Glutamatergic neuron (in vitro differentiated cells): ENCODE measurements at regions not wholly inside any gene's neighbourhood (a gene's known extent, or its start where the extent isn't known, plus 50 kb on each side); places are given as distances from the start of the nearest gene placed in this dataset.

Source experiments
- DNase-seq: peaks from one replicate; pipeline ENCODE4 v3.0.0; 2022
- H3K27ac Mint-ChIP-seq: one replicate; pipeline ENCODE4 v1.8.0; 2020; ENCODE audit warnings: mild to moderate bottlenecking, mixed read lengths, inconsistent platforms; ENCODE audit not compliant: unreplicated experiment
- H3K27me3 Mint-ChIP-seq: one replicate; pipeline ENCODE4 v1.8.0; 2020; ENCODE audit warnings: mild to moderate bottlenecking, moderate library complexity, mixed read lengths, inconsistent platforms; ENCODE audit not compliant: unreplicated experiment
- H3K36me3 Mint-ChIP-seq: one replicate; pipeline ENCODE4 v1.8.0; 2020; ENCODE audit warnings: mild to moderate bottlenecking, mixed read lengths, inconsistent platforms; ENCODE audit not compliant: unreplicated experiment
- H3K4me1 Mint-ChIP-seq: one replicate; pipeline ENCODE4 v1.8.0; 2020; ENCODE audit warnings: mild to moderate bottlenecking, low read depth, mixed read lengths, inconsistent platforms; ENCODE audit not compliant: unreplicated experiment
- H3K4me3 Mint-ChIP-seq: one replicate; pipeline ENCODE4 v1.8.0; 2020; ENCODE audit warnings: mild to moderate bottlenecking, mixed read lengths, inconsistent platforms; ENCODE audit not compliant: unreplicated experiment
- H3K9me3 Mint-ChIP-seq: one replicate; pipeline ENCODE4 v1.8.0; 2020; ENCODE audit warnings: mild to moderate bottlenecking, moderate library complexity, mixed read lengths, inconsistent platforms; ENCODE audit not compliant: unreplicated experiment
- TF ChIP-seq, protein P1 (sequence below): fragments of 200-600 bp; sonication (generic); IDR thresholded peaks from one replicate; pipeline ENCODE4 v1.5.0; 2021; ENCODE audit not compliant: partially characterized antibody, unreplicated experiment

GRCh38 chr1:17994046-17994445 is 113.6 kb upstream of the IGSF21 start:
- peaks cover 4% of the 10 kb centered on the region for H3K27me3 Mint-ChIP-seq
- H3K4me3 Mint-ChIP-seq: no peak overlapping the region

DNA sequence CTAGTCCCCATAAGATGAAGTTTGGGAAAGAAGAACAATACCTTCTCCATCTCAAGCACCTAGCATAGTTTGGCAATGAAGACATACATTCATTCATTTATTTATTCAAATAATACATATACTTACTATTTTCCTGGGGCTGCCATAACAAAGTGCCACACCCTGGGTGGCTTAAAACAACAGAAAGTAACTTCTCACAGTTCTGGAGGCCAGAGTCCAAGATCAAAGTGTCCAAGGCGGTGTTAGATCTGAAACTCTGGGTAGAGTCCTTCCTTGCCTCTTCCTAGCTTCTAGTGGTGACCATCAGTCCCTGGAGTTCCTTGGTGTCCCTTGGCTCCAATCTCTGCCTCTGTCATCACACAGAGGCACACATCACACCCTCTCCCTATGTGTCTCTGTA is 112.1 kb upstream of the IGSF21 start:
- Mint-ChIP-seq H3K4me3 (no peak overlapping the region), H3K9me3 (peaks cover 1% of the 10 kb centered on the region)

More at GRCh38 chr1:17994046-17994445, 113.6 kb upstream of the IGSF21 start:
- Mint-ChIP-seq H3K36me3 (peaks cover 5% of the 10 kb centered on the region), H3K9me3 (no peaks in the 10 kb centered on the region), H3K4me1 (no peaks in the 10 kb centered on the region), H3K27ac (no peak overlapping the region)
- TF ChIP-seq, protein P1, sequence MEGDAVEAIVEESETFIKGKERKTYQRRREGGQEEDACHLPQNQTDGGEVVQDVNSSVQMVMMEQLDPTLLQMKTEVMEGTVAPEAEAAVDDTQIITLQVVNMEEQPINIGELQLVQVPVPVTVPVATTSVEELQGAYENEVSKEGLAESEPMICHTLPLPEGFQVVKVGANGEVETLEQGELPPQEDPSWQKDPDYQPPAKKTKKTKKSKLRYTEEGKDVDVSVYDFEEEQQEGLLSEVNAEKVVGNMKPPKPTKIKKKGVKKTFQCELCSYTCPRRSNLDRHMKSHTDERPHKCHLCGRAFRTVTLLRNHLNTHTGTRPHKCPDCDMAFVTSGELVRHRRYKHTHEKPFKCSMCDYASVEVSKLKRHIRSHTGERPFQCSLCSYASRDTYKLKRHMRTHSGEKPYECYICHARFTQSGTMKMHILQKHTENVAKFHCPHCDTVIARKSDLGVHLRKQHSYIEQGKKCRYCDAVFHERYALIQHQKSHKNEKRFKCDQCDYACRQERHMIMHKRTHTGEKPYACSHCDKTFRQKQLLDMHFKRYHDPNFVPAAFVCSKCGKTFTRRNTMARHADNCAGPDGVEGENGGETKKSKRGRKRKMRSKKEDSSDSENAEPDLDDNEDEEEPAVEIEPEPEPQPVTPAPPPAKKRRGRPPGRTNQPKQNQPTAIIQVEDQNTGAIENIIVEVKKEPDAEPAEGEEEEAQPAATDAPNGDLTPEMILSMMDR: no peak
- no peak for DNase-seq

GRCh38 chr1:17998889-17999288 is 108.7 kb upstream of the IGSF21 start:
- Mint-ChIP-seq H3K9me3 (peaks cover 1% of the 10 kb centered on the region), H3K27ac (no peak overlapping the region), H3K4me1 (no peaks in the 10 kb centered on the region), H3K27me3 (peaks cover 6% of the 10 kb centered on the region), H3K36me3 (peaks cover 5% of the 10 kb centered on the region), H3K4me3 (no peak overlapping the region)
- TF ChIP-seq, protein P1: no peak
- no peak for DNase-seq

More for the DNA sequence above, 112.1 kb upstream of the IGSF21 start:
- Mint-ChIP-seq H3K27me3 (peaks cover 4% of the 10 kb centered on the region), H3K36me3 (peaks cover 5% of the 10 kb centered on the region), H3K27ac (no peak overlapping the region), H3K4me1 (no peaks in the 10 kb centered on the region)
- TF ChIP-seq, protein P1: no peak
- no peak for DNase-seq

DNA sequence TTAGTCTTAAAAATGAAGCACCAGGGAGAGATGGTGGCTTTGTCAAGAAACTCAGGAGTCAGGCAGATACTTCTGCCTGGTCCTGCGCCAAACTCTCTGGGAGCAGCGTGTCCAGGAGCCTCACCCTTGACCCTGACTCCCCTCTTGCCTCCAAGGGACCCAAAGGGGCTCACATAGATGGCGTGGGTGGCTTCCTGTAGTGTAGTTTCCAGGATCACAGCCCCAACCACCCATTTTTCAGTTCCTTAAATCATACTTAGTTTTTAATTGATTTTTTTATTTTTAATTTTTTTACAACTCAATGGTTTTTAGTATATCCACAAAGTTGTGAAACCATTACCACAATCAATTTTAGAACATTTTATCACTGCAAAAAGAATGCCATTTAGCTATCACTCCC is 107.7 kb upstream of the IGSF21 start:
- no peak overlapping the region for H3K27ac Mint-ChIP-seq
- TF ChIP-seq, protein P1: no peak
- no peak overlapping the region for H3K4me3 Mint-ChIP-seq
- H3K4me1 Mint-ChIP-seq: no peaks in the 10 kb centered on the region
- no peak for DNase-seq
- peaks cover 1% of the 10 kb centered on the region for H3K9me3 Mint-ChIP-seq
- H3K36me3 Mint-ChIP-seq: peaks cover 5% of the 10 kb centered on the region
- peaks cover 6% of the 10 kb centered on the region for H3K27me3 Mint-ChIP-seq

DNA sequence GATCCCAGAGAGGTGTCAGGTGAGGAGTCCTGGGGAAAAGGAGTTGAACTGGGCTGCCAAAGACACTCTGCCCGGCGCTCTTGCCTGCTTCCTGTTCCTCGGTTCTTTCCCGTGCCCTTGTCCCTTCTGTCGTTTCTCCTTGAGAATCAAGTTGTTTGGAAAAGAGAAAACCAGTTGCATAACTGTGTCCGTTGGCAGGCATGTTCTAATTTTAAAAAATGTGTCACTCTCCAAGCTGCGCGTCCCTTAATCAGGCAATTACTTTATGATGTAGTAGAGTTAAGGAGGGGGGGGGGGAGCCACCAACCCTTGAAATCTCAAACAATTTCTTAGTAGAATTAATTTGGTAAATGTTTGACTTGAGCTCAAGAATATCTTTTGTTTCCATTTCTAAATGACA is 105.9 kb upstream of the IGSF21 start:
- Mint-ChIP-seq H3K4me3 (no peak overlapping the region), H3K9me3 (peaks cover 3% of the 10 kb centered on the region), H3K27me3 (peaks cover 7% of the 10 kb centered on the region), H3K4me1 (no peaks in the 10 kb centered on the region), H3K27ac (no peak overlapping the region), H3K36me3 (no peaks in the 10 kb centered on the region)
- DNase-seq: no peak
- TF ChIP-seq, protein P1: no peak
